Neutrophil (primary cell): ENCODE measurements at regions not wholly inside any gene's neighbourhood (a gene's known extent, or its start where the extent isn't known, plus 50 kb on each side); places are given as distances from the start of the nearest gene placed in this dataset.

Experiments used
- H3K27ac ChIP-seq: fragments of 200-600 bp; sonication (generic); 2 replicates; pipeline ENCODE4 v1.5.1; 2016; ENCODE audit warnings: mild to moderate bottlenecking, moderate library complexity
- H3K27me3 ChIP-seq: fragments of 200-600 bp; sonication (generic); 2 replicates; pipeline ENCODE4 v1.6.0; 2016; ENCODE audit warnings: mild to moderate bottlenecking
- H3K36me3 ChIP-seq: fragments of 200-600 bp; sonication (generic); 2 replicates; pipeline ENCODE4 v1.5.1; 2017
- H3K4me1 ChIP-seq, 2 experiments: fragments of 200-600 bp in 1 of 2; sonication (generic) in 1 of 2; 1 replicate in 1 of 2; 2 replicates in 1 of 2; pipeline versions ENCODE4 v1.5.1 to v1.6.1; 2013 to 2016; ENCODE audit warnings: low read depth in 1 of 2, low read length in 1 of 2, mild to moderate bottlenecking in 1 of 2, moderate library complexity in 1 of 2; ENCODE audit not compliant: control insufficient read depth in 1 of 2, insufficient read depth in 1 of 2
- H3K4me3 ChIP-seq, 2 experiments: fragments of 200-600 bp in 1 of 2; sonication (generic) in 1 of 2; 1 replicate in 1 of 2; 2 replicates in 1 of 2; pipeline ENCODE4 v1.5.1; 2013 to 2016; ENCODE audit warnings: low read depth in 1 of 2, low read length in 1 of 2, mild to moderate bottlenecking in 1 of 2, moderate library complexity in 1 of 2
- H3K9me3 ChIP-seq: fragments of 200-600 bp; sonication (generic); 2 replicates; pipeline ENCODE4 v1.5.1; 2016
- TF ChIP-seq, protein P1 (sequence below): fragments of 200-600 bp; sonication (generic); IDR thresholded peaks from 2 replicates; pipeline ENCODE4 v1.5.1; 2016; ENCODE audit warnings: antibody characterized with exemption

DNA sequence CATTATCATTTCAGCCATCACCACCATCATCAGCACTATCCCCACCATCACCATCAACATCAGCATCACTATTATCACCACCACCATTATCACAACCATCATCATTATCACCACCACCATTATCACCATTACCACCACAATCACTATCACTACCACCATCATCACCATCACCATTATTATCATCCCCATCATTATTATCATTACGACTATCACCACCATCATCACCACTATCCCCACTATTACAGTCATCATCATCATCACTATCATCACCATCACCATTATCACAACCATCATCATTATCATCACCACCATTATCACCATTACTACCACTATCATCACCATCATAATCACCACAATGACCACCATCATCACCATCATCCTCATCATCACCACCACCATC lies 50.4 kb upstream of the CMKLR1 start:
- H3K4me1 ChIP-seq, result no peaks in the 10 kb centered on the region
- TF ChIP-seq, protein P1, sequence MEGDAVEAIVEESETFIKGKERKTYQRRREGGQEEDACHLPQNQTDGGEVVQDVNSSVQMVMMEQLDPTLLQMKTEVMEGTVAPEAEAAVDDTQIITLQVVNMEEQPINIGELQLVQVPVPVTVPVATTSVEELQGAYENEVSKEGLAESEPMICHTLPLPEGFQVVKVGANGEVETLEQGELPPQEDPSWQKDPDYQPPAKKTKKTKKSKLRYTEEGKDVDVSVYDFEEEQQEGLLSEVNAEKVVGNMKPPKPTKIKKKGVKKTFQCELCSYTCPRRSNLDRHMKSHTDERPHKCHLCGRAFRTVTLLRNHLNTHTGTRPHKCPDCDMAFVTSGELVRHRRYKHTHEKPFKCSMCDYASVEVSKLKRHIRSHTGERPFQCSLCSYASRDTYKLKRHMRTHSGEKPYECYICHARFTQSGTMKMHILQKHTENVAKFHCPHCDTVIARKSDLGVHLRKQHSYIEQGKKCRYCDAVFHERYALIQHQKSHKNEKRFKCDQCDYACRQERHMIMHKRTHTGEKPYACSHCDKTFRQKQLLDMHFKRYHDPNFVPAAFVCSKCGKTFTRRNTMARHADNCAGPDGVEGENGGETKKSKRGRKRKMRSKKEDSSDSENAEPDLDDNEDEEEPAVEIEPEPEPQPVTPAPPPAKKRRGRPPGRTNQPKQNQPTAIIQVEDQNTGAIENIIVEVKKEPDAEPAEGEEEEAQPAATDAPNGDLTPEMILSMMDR, result no peak
- no peak overlapping the region for H3K4me3 ChIP-seq
- no peaks in the 10 kb centered on the region for H3K36me3 ChIP-seq
- no peaks in the 10 kb centered on the region for H3K9me3 ChIP-seq
- H3K27me3 ChIP-seq, result no peaks in the 10 kb centered on the region
- H3K27ac ChIP-seq, result no peak overlapping the region
